Lower leg skin (tissue), 3 donors: ENCODE measurements at regions not wholly inside any gene's neighbourhood (a gene's known extent, or its start where the extent isn't known, plus 50 kb on each side); places are given as distances from the start of the nearest gene placed in this dataset.

ENCODE experiments used
- CTCF ChIP-seq, 3 donors: fragments of 450-650 bp; IDR thresholded peaks; one replicate each; pipeline ENCODE4 v1.5.1; 2016; ENCODE audit warnings: antibody characterized with exemption in 3 of 3, mild to moderate bottlenecking in 3 of 3, moderate library complexity in 2 of 3
- POLR2A ChIP-seq, 2 donors: fragments of 450-650 bp; IDR thresholded peaks; one replicate each; pipeline ENCODE4 v1.6.1; 2016 to 2017; ENCODE audit warnings: antibody characterized with exemption in 2 of 2, mild to moderate bottlenecking in 1 of 2, moderate library complexity in 1 of 2

- TF ChIP-seq CTCF (IDR thresholded peaks at IDR 0.05) (no peak), POLR2A (IDR thresholded peaks at IDR 0.05) (no peak)
Measured at GRCh38 chr5:34509392-34509791, 146.7 kb upstream of the RAI14 start.
